OCI-LY7 (cell line): ENCODE measurements at regions not wholly inside any gene's neighbourhood (a gene's known extent, or its start where the extent isn't known, plus 50 kb on each side); places are given as distances from the start of the nearest gene placed in this dataset.

Experiments
- BruUV-seq: library from RNA; stranded (reverse); fragments of 400-500 nt; replicated peaks from 2 replicates; lab custom pipeline; 2021; lab: Mats Ljungman, UMichigan
- CTCF ChIA-PET: fragments of 300-600 bp; sonication (Branson Sonifier 250); formaldehyde crosslinking; loops from one replicate; lab custom pipeline; 2022; ENCODE audit warnings: antibody characterized with exemption; ENCODE audit not compliant: unreplicated experiment; lab: Charles Lee
- POLR2A ChIA-PET: fragments of 300-600 bp; sonication (Branson Sonifier 250); formaldehyde crosslinking; loops from one replicate; lab custom pipeline; 2022; ENCODE audit warnings: antibody characterized with exemption; lab: Charles Lee
- DNase-seq: peaks from one replicate; pipeline ENCODE4 v3.0.0-alpha.2; 2015; ENCODE audit warnings: low spot score
- H2AFZ ChIP-seq: fragments of 200-600 bp; sonication (generic), shearing (Covaris generic); 2 replicates; pipeline ENCODE4 v1.6.1; 2014; ENCODE audit warnings: mild to moderate bottlenecking, antibody characterized with exemption, low read length, moderate library complexity
- H3K27ac ChIP-seq: fragments of 200-600 bp; sonication (generic); 2 replicates; pipeline ENCODE4 v1.5.1; 2014; ENCODE audit warnings: mixed run types, low read depth, mild to moderate bottlenecking, moderate library complexity, low read length, inconsistent platforms; ENCODE audit not compliant: poor library complexity, severe bottlenecking
- H3K36me3 ChIP-seq: fragments of 200-600 bp; sonication (generic); 2 replicates; pipeline ENCODE4 v1.6.1; 2014; ENCODE audit warnings: mild to moderate bottlenecking, antibody characterized with exemption, low read length, moderate library complexity, mixed read lengths; ENCODE audit not compliant: insufficient read depth
- H3K4me1 ChIP-seq: fragments of 200-600 bp; sonication (generic); 2 replicates; pipeline ENCODE4 v1.5.1; 2014; ENCODE audit warnings: mild to moderate bottlenecking, low read length; ENCODE audit not compliant: insufficient read depth, poor library complexity, severe bottlenecking
- H3K4me2 ChIP-seq: fragments of 200-600 bp; sonication (generic); 2 replicates; pipeline ENCODE4 v1.6.1; 2014; ENCODE audit warnings: mild to moderate bottlenecking, low read length
- H3K4me3 ChIP-seq: fragments of 200-600 bp; sonication (generic); 2 replicates; pipeline ENCODE4 v1.5.1; 2014; ENCODE audit warnings: mild to moderate bottlenecking, low read depth, low read length; ENCODE audit not compliant: poor library complexity, severe bottlenecking
- H3K79me2 ChIP-seq: fragments of 200-600 bp; sonication (generic); 2 replicates; pipeline ENCODE4 v1.6.1; 2016; ENCODE audit warnings: low read depth, mild to moderate bottlenecking, low read length, moderate library complexity, mixed read lengths; ENCODE audit not compliant: insufficient read depth
- H3K9me2 ChIP-seq: fragments of 200-600 bp; sonication (generic); 2 replicates; pipeline ENCODE4 v1.6.1; 2016; ENCODE audit warnings: mild to moderate bottlenecking, low read length, mixed read lengths; ENCODE audit not compliant: insufficient read depth
- H3K9me3 ChIP-seq: fragments of 200-600 bp; sonication (generic); 2 replicates; pipeline ENCODE4 v1.6.1; 2014; ENCODE audit warnings: mild to moderate bottlenecking, mixed run types, low read length, mixed read lengths
- H4K20me1 ChIP-seq: fragments of 200-600 bp; sonication (generic); 2 replicates; pipeline ENCODE4 v1.6.1; 2014; ENCODE audit warnings: mild to moderate bottlenecking, antibody characterized with exemption, low read length, moderate library complexity, mixed read lengths; ENCODE audit not compliant: insufficient read depth
- CTCF ChIP-seq: fragments of 200-600 bp; sonication (generic); conservative IDR thresholded peaks from 2 replicates; pipeline ENCODE4 v1.5.1; 2014; ENCODE audit warnings: mild to moderate bottlenecking, antibody characterized with exemption, low read length, moderate library complexity, mixed read lengths
- EZH2phosphoT487 ChIP-seq: fragments of 200-600 bp; sonication (generic); IDR thresholded peaks from 2 replicates; pipeline ENCODE4 v1.6.1; 2018; ENCODE audit warnings: low read depth, borderline replicate concordance, mild to moderate bottlenecking, mixed run types, antibody characterized with exemption, low read length, moderate library complexity, mixed read lengths
- intact Hi-C: fragments of 100-400 bp; cut with micrococcal nuclease; formaldehyde crosslinking; loops from one replicate; pipeline ENCODE4 v1.10.0; 2022; ENCODE audit not compliant: unreplicated experiment

DNA sequence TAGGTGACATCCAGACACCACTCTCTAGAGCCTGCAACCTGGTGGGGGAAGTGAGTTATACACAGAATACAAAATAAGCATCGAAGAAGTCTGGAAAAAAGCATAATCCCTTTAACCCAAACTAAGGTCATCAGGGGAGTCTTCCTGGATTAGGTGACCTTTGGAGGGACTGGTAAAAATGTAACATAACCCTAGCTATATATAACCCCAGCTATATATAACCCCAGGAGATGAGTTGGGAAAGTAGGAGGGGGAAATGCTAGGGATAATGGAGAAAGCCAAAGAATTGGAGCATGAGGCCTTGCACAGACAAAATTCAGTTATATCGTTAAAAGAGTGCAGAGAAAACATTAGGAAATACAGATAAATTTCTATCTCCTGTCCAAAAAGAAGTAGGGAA is 164.8 kb downstream of the QRSL1 start:
- intact Hi-C loops, result no loop called here
- no TSS peak for BruUV-seq
- no peak for DNase-seq
- H2AFZ ChIP-seq, result no peak overlapping the region
- ChIA-PET POLR2A (no interaction called here), CTCF (no interaction called here)
- no peaks in the 10 kb centered on the region for H3K36me3 ChIP-seq
- H3K4me1 ChIP-seq, result no peaks in the 10 kb centered on the region
- no peak overlapping the region for H3K4me2 ChIP-seq
- no peaks in the 10 kb centered on the region for H3K9me2 ChIP-seq
- H3K79me2 ChIP-seq, result no peaks in the 10 kb centered on the region
- no peaks in the 10 kb centered on the region for H4K20me1 ChIP-seq
- no peak overlapping the region for H3K27ac ChIP-seq
- no peak for TF ChIP-seq EZH2phosphoT487
- no peak for TF ChIP-seq CTCF
- no peaks in the 10 kb centered on the region for H3K9me3 ChIP-seq
- no peak overlapping the region for H3K4me3 ChIP-seq

- POLR2A ChIA-PET, result interaction anchor here (0.6 to 1.8 kb wide), 7 partner anchors 9 to 198 kb away, joined by 3 to 11 read pairs (median 3); no protein-coding TSS in a partner anchor
Observed at GRCh38 chr6:106792536-106793236, 163.3 kb downstream of the QRSL1 start.

More at GRCh38 chr6:106792536-106793236, 163.3 kb downstream of the QRSL1 start:
- Histone ChIP-seq H3K79me2 (no peaks in the 10 kb centered on the region), H3K9me3 (no peaks in the 10 kb centered on the region), H3K9me2 (no peaks in the 10 kb centered on the region), H3K4me1 (no peaks in the 10 kb centered on the region), H3K4me2 (no peak overlapping the region), H3K36me3 (no peaks in the 10 kb centered on the region), H4K20me1 (no peaks in the 10 kb centered on the region), H3K4me3 (no peak overlapping the region), H2AFZ (no peak overlapping the region), H3K27ac (no peak overlapping the region)
- TF ChIP-seq CTCF, result no peak
- no peak for TF ChIP-seq EZH2phosphoT487
- intact Hi-C loops, result no loop called here
- DNase-seq, result no peak
- BruUV-seq, result no TSS peak
- CTCF ChIA-PET, result no interaction called here
